ENCODE measurements at regions not wholly inside any gene's neighbourhood (a gene's known extent, or its start where the extent isn't known, plus 50 kb on each side); places are given as distances from the start of the nearest gene placed in this dataset.
A peak's percentile ranks its signal among the peaks of the same experiment; 100 is the strongest.

DNA sequence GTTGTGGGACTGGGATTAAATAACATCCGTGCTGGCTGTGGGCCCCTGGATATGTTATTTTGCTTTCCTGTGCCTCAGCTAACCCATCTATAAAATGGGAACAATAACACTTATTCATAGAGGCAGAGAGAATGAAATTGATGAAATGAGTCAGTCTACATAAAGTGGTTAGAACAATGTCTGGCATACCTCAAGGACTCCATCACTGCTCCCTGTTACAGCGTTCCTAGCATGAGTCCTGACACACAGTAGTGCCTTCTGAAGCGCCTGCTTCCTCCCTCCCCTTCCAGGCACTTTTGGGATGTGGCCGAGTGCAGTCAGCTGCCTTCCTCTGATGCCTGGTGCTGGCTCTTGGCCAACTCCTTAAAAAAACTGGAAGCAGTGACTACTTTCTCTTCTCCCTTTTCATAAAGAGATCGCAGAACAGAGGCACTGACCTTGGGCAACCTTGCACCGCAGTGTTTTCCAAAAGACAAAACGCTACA lies 108.4 kb upstream of the ZMIZ1 start:
- DNase-seq, result no peak

DNA sequence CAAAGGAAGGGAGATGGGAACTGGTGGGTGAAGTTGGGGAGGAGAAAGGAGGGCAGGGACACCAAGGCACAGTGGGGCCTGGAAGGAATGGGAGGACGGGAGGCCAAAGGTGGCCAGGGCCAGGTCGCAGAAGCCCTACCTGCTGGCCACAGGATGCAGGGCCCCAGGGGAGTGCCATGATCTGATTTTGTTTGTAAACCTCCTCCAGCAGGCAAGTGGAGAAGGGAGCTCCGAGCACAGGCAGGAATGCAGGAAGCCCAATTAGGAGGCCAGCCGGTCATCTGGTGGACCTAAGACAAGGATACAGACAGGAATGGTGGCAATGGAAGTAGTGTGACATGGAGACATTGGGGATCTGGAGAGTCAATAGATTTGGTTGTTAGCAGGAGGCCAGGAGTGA lies 107.0 kb upstream of the ZMIZ1 start:
- no peak for DNase-seq

DNA sequence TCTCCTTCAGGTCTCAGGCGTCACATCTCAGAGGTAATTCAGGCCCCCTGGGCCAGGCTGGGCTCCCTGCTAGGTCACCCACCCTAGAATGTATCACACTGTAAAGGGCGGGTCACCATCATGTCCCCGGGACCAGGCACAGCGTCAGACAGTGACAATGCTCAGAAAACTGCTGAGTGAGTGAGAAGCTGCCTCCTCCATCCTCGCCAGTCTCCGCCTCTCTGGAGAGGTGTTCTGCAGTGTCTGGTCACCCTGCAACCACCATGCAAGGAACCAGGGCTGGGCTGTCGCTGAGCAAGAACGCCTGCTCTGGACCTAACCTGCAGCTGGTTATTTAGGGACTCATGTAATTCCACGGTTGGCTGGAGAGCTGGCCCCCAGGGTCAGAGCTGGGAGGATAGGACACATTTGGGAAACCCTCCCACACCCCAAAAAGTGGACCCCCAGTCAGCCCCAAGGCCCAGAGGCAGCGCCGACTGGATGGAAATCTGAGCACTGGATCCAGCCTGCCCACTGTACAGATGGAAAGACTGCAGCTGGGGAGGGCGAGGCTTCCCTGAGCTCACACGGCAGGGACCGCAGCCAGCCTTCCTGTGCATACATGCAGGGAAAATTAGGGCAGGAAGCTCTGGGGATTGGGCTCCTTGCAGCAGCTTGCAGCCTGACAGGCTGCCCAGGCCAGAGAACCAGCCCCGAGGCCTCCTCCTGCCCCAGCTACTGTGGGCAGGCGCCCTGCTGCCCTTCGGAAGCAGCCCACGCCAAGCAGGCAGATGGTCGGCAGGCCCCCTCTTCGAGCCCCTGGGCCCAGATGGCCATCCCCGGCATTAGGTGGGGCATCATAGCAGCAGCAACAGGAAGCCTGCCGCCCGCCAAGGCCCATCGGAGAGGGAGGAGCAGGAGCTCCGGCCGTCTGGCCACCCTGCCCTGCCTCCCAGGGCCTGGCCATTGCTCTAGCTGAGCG lies 105.4 kb upstream of the ZMIZ1 start:
- DNase-seq, result no peak

DNA sequence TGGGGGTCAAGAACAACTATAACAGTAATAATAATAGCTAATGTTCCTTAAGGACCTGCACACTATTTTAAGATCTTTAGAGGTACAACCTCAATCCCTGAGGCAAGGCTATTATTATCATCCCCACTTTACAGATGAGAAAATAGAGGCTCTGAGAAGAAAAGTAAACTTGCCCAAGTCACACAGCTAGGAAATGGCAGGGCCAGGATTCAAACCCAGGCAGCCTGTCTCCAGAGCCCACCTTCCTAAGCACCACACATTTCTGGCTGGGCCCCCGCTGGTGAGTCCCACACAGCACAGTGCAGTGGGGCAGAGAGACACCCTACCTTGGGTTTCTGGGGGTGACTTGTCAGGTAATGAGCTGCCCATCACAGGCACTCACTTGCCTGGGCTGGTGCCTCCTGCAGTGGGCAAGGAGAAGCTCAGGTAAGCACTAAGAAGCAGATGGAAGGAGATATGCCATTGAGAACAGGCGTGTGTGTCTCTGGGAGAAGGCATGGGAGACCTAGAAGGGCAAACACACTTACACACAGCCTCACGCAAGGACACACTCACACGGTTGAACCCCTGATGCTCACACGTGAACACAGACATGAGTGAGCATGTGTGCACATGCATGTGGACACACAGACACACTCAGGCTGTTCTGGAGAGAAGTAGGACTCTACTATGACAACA lies 104.4 kb upstream of the ZMIZ1 start:
- no peak for DNase-seq

DNA sequence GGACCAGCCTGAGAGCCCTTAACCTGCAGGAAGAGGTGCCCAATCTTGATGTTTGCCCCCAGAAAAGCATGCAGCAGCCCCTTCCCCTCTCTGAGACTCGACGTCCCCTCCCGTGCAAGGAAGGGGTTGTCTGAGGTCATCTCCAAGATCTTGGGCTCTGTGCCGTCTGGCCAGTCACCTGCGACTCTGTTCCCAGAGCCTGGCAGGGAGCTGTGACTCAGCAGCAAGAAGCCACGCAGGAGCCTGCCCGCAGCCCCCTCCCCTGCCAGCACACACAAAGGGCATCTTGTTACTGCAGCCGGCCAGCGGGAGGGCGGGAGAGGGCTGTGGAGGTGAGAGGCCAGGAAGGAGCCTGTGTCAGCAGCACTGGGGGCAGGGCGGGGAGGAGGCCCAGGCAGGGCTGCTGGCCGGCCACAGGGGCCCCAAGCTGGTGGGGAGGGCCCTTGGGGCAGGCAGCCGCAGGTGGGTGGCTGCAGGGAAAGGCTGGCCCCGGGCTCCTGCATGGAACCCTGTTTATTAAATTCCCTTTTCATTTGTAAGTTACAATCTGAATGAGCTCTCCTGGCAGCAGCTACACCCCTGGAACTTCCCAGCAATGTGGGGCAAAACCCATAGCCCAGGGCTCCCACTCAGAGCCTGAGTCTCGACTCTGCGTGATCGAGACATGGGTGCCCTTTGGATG lies 103.7 kb upstream of the ZMIZ1 start:
- no peak for DNase-seq

DNA sequence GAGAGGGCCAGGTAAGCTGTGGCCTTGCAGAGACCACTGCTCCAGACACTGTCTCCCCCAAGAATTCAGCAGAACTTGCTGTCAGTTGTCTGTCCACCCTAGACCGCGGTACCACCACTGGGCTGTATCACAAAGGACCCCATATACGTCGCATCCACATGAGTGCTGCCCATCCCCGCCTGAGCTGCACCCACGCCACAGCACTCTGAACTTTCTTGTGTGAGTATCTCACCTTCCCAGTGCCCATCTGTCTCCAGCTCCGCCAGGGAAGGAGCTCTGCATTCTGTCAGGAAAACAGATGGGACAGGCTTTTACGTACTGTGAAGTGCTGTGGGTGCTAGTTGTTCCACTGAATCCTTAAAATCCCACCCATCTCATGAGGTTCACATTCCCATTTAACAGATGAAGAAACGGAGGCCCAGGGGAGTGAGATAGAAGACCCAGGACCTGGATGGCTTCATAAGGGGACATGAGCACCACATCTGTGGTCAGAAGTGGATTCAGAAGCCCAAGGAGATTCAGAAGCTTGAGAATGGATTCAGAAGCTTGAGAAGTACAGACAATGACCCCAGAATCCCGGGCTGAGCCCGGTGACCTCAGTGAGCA lies 102.5 kb upstream of the ZMIZ1 start:
- DNase-seq, result no peak

DNA sequence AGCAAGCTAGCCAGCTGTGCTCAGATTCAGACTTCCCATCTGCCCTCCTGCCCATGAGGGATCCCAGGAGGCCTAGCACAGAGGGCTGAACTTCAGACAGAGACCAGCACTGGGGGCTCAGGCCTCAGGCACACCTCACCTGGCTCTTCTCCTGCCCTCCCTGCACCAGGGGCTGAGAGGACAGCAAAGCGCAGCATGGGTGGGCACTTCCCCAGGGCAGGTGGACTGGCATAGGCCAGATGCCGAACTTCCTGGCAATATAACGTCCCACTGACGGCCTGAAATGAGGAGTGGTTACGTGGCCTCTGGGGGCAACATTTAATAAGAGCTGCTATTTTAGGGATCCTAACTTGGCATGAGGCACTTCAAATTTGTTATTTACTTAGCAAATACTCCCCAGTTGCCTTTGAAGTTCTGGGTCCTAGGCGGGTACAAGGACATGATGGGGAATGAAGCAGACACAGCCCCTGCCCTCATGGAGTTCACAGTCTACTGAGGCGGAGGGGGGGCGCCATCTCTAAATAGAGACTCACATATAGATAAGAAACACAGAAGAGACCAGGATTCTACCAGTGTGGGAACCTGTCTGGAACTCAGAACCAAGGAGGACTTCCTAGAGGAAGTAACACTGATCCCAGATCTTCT lies 101.8 kb upstream of the ZMIZ1 start:
- no peak for DNase-seq

DNA sequence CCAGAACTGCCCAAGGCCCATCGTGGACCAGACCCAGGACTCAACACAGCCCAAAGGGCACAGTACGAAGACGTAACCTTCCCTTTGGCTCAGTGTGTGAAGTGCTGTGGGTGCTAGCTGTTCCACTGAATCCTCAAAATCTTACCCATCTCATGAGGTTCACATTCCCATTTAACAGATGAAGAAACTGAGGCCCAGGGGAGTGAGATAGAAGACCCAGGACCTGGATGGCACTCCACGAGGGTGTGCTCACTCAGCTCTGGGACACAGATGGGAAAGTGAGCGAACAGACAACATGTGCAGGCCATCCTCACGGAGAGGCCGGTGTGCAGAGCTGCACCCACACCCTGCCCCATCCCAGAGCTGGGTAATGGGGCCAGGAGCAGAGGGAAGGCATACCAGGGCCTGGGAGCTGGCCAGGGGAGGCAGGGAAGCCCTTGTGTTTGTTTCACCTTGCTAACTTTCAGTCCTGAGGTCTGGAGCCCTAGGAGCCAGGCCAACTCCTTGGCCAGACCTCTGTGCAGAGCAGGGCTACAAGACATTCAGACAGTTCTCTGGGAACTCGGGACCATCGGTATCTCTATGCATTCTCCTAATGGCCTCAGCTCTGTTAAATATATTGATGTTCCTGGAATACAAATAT lies 100.3 kb upstream of the ZMIZ1 start:
- no peak for DNase-seq

DNA sequence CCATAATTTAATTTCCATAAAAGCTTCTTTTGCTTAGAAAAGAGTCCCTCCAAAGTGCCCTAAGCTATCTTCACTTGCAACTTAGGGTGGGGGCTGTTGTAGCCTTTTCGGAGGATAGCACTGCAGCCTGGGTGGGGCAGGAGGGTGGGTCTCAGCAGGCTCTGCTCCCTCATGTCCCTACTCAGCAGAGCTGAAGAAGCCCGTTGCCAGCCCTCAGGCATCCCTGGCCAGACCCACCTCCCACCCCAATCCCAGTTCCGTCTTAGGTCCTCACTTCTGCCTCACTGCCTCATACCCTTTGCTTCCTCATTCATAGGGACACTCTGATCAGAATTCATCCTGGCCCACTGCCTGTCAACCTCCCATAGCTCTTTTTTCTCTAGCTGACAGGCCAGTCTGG lies 99.8 kb upstream of the ZMIZ1 start:
- no peak for DNase-seq

DNA sequence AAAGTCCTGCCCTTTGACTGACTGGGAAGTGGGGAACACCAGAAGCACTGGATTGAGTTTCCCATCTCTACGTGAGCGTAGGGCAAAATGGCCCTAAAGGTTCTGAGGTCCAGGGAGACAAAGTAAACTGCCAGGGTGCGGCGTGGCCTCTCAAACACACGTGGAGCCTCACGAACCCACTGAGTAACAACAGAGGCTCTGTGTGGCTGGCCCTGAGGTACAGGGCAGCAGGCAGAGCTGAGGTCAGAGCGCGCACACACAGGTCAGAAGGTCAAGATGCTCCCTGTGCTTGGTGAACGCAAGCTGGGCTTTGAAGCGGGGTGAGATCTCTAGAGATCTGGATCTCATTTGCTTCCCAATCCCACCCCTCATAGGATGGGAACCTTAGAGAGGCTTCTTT lies 99.0 kb upstream of the ZMIZ1 start:
- no peak for DNase-seq

DNA sequence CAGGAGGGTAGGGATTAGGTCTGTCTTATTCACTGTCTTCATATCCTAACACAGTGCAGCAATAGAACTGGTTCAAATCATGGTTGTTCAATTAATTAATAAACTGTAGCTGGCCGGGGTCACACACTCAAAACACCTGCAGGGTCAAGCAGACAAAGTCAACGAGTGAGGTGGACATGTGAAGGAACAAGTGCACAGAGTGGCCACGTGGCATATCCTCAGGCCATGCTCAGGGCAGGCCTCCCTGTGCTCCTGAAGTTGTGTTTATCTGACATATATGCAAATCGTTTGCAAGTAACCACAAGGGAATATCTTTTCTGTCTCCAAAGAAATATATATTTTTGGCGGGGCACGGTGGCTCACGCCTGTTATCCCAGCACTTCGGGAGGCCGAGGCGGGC lies 98.5 kb upstream of the ZMIZ1 start:
- DNase-seq, result no peak

DNA sequence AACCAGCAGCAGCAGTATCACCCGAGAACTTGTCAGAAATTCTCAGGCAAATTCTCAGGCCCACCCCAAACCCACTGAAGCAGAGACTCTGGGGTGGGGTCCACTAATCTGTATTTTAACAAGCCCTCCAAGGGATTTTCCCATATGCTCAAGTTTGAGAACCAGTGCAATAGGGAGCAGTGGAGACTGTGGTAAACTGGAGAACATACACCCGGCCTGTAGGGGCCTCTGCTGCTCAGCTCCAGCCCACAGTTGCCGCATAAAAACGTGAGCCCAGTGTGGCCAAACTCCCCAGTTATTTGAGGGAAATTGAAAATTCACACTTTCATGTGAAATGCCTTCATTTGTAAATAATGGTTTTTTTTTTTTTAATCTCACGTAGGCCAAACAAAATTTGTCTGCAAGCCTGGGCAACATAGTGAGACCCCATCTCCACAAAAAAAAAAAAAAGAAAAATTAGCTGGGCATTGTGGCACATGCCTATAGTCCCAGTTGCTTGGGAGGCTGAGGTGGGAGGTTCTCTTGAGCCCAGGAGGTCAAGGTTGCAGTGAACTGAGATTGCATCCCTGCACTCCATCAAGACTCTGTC lies 97.6 kb upstream of the ZMIZ1 start:
- DNase-seq, result no peak

DNA sequence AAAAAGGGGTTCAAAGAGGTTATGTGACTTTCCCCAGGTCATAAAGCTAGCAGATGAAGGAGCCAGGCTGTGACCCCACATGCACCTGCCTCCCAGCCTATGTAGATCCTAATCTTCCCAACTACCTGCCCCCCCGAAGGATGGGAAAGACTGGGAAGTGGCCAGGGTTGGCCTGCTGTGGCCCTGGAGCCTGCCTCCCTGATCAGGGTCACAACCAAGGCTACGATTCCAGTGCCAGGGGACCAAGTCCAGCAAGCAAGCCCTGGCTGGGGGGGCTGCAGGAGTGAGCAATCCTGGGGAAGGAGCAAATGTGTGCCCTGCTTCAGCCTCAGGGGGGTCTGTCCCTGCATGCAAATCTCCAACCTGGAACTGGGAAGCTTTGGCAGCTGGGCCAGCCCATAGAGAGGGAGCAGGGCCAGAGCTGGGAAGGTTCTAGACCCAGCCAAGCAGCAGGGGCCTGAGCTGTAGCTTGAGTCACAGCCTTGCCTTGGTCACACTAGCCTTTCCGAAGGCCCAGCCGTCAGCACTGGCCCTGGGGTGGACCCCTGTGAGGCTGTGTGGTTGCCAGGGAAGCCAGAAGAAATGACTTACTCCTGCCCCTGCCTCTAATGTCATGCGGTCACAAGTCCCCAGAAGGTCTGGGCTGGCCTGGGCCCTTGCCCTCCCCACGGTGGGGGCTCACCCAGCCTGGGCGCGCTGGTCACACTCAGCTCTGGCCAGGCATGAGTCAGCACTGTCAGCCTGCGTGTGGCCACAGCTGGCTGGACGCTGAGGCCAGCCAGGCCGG lies 96.4 kb upstream of the ZMIZ1 start:
- DNase-seq, result no peak

DNA sequence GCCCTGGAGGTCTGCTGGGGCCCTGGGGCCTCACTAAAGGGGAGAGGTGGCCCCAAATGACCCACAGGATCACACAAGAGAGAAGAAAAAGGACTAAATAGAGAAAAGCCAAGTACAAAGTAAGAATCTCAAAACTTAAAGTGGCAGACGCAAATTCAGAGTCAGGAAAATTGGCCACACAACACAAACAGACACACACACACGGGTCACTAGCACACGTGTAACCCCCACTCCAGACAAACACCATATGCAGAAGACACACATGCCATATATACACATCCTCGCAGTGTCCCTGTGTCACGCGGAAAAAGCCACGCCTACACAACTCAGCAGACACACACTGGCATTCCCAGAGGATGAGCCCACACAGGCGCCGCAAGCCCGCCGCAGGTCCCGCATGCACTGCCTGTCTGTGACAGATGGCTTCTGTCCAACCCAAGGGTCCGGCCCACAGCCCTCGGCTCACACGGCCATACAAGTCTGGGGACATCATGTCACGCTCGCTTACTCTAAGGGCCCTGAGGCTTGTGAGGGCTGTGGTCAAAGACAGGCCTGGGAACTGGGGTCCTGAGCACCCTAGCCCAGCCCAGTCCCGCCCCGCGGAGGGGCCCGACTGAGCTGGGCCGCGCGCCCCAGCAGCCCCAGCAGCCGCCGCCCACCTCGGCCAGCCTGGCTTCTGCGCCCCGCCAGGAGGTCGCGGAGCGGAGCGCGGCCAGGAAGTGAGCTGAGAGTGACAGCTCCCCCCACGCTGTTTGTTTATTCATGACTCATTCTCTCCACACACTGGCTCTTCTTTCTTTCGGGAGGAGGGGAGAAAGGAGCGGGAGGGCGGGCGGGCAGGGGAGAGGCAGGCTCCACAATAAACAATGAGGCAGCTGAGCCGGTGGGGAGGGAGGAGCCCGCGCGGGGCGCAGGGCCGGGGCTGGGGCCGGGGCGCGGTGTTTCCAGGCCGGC lies 95.5 kb upstream of the ZMIZ1 start:
- DNase-seq, result peak; percentile 57

DNA sequence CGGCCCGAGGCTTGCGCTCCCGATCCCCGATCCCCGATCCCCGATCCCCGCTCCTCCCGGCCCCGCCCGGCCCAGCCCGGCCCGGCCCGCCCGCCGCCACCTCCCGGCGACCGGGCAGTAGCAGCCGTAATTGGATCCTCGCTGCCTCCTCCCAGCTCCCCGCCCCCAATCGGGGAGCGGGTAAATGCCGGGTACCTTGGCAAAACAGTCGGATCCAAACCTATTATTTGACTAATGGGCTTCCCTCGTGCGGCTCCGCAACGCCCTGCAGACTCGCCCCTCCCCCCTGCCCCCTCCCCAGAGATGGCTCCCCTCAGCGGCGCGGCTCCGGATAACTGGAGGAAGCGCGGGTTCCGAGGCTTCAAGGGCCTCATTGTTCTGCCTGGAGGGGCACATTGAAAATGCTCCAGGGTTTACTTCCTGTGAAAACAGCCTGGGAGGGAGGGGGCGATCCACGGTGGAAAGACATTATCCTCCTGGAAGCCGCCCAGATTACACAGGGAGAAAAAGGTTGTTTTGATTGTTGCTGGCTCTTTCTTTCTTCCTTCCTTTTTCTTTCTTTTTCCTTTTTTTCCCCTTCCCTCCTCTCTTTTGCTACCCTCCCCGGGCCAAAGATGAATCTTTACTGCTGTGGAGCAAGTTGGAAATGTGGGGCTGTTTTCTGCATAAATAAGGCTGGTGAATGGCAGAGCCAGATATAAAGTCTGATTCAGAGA lies 94.7 kb upstream of the ZMIZ1 start:
- DNase-seq, result peak; percentile 19

DNA sequence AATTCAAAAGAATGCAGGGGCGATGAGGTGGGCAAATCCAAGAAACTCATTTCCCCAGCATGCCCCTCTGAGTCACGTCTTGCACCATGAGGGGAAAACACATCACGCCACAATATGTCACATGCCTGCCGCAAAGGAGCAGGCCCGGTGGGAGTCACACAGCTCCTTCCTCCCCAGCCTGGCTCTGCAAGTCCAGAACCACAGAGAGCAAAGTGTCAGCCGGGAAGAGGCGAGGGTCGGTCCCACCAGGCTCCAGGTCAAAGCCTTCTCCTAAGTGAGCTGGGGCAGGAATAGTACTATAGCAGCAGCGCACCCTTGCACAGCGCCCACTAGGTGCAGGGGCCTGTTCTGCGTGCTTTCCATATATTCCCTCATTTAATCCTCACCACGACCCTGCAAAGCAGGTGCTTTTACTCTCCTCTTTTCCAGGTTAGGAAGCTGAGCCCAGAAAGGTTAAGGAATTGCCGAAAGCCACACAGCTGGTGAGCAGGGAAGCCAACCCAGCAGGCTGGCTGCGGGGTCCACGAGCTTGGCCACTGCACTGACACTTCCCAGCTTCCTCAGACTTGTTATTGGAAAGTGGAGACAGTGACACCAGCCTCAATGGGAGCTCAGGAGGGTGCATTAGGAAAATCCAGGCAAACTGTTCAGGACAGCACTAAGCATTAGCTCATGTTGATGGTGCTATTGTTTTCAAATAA lies 94.0 kb upstream of the ZMIZ1 start:
- DNase-seq, result peak; percentile 58

DNA sequence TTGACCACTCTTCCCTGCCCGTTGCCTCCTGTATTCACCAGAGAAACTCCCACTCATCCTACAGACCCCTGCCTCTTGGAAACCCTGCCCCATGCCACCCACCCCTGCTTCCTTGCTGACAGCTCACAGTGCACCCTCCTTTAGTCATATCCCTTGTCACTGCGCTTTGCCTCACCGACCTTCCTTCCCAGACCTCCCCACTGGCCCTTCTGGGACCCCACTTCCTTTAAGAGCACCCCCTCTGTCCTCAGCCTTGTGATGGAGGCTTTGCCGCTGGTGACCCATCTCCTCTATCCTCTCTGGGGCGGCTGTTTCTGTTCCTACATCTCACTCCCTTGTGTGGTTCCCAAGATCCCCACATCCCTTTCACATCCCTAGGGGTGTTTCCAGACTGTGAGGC lies 92.8 kb upstream of the ZMIZ1 start:
- no peak for DNase-seq

Data from activated T-cell treated with anti-CD3 and anti-CD28 coated beads for 4 hours (primary cell).